HG03520 (cell line): ENCODE measurements at regions not wholly inside any gene's neighbourhood (a gene's known extent, or its start where the extent isn't known, plus 50 kb on each side); places are given as distances from the start of the nearest gene placed in this dataset.

ENCODE experiments used
- ATAC-seq: cut with Tn5 transposase; IDR thresholded peaks from one replicate; pipeline ENCODE4 v1.9.1; 2021; ENCODE audit warnings: mild to moderate bottlenecking, moderate library complexity; ENCODE audit not compliant: unreplicated experiment

GRCh38 chr12:60120199-60120598, 524.4 kb downstream of the SLC16A7 start:
- no peak for ATAC-seq

GRCh38 chr12:60123557-60123956, 527.7 kb downstream of the SLC16A7 start:
- no peak for ATAC-seq

GRCh38 chr12:60137513-60137912, 541.7 kb downstream of the SLC16A7 start:
- no peak for ATAC-seq

- no peak for ATAC-seq
Observed at GRCh38 chr12:60138526-60138925, 542.7 kb downstream of the SLC16A7 start.

GRCh38 chr12:60144395-60144794, 548.6 kb downstream of the SLC16A7 start:
- no peak for ATAC-seq

GRCh38 chr12:60148109-60148508, 552.3 kb downstream of the SLC16A7 start:
- no peak for ATAC-seq

GRCh38 chr12:60148831-60149230, 553.0 kb downstream of the SLC16A7 start:
- no peak for ATAC-seq

GRCh38 chr12:60152756-60153155, 556.9 kb downstream of the SLC16A7 start:
- ATAC-seq = no peak

- no peak for ATAC-seq
Observed at GRCh38 chr12:60159761-60160160, 563.9 kb downstream of the SLC16A7 start.

GRCh38 chr12:60162988-60163720, 567.3 kb downstream of the SLC16A7 start:
- no peak for ATAC-seq

GRCh38 chr12:60165781-60166180, 570.0 kb downstream of the SLC16A7 start:
- ATAC-seq = no peak

GRCh38 chr12:60168441-60168840, 572.6 kb downstream of the SLC16A7 start:
- no peak for ATAC-seq

- no peak for ATAC-seq
Observed at GRCh38 chr12:60169904-60170303, 574.1 kb downstream of the SLC16A7 start.

GRCh38 chr12:60172266-60173211, 576.7 kb downstream of the SLC16A7 start:
- no peak for ATAC-seq

GRCh38 chr12:60173224-60174170, 577.7 kb downstream of the SLC16A7 start:
- no peak for ATAC-seq

- no peak for ATAC-seq
Observed at GRCh38 chr12:60174476-60174875, 578.6 kb downstream of the SLC16A7 start.

- no peak for ATAC-seq
Observed at GRCh38 chr12:60174941-60175340, 579.1 kb downstream of the SLC16A7 start.

- ATAC-seq = no peak
Observed at GRCh38 chr12:60176891-60177290, 581.1 kb downstream of the SLC16A7 start.

- no peak for ATAC-seq
Observed at GRCh38 chr12:60180298-60180697, 584.5 kb downstream of the SLC16A7 start.

- no peak for ATAC-seq
Observed at GRCh38 chr12:60182354-60182753, 586.5 kb downstream of the SLC16A7 start.

GRCh38 chr12:60184096-60184495, 588.3 kb downstream of the SLC16A7 start:
- ATAC-seq = no peak
